Prostate gland (tissue), 2 donors: ENCODE measurements at regions not wholly inside any gene's neighbourhood (a gene's known extent, or its start where the extent isn't known, plus 50 kb on each side); places are given as distances from the start of the nearest gene placed in this dataset.

Experiments
- POLR2A ChIP-seq: fragments of 450-650 bp; IDR thresholded peaks from one replicate; pipeline ENCODE4 v1.6.1; 2016; ENCODE audit warnings: antibody characterized with exemption, mild to moderate bottlenecking
- TF ChIP-seq, protein P1 (sequence below), 4 experiments: fragments of 200-600 bp in 2 of 4; fragments of 450-650 bp in 2 of 4; sonication (generic) in 2 of 4; IDR thresholded peaks; 1 replicate in 3 of 4; 2 replicates in 1 of 4; pipeline ENCODE4 v1.5.1; 2016 to 2019; ENCODE audit warnings: antibody characterized with exemption in 4 of 4, mild to moderate bottlenecking in 2 of 4, moderate library complexity in 2 of 4

GRCh38 chr13:107351305-107351704 is 783.4 kb upstream of the ARGLU1 start:
- TF ChIP-seq, protein P1, sequence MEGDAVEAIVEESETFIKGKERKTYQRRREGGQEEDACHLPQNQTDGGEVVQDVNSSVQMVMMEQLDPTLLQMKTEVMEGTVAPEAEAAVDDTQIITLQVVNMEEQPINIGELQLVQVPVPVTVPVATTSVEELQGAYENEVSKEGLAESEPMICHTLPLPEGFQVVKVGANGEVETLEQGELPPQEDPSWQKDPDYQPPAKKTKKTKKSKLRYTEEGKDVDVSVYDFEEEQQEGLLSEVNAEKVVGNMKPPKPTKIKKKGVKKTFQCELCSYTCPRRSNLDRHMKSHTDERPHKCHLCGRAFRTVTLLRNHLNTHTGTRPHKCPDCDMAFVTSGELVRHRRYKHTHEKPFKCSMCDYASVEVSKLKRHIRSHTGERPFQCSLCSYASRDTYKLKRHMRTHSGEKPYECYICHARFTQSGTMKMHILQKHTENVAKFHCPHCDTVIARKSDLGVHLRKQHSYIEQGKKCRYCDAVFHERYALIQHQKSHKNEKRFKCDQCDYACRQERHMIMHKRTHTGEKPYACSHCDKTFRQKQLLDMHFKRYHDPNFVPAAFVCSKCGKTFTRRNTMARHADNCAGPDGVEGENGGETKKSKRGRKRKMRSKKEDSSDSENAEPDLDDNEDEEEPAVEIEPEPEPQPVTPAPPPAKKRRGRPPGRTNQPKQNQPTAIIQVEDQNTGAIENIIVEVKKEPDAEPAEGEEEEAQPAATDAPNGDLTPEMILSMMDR (IDR thresholded peaks at IDR 0.05) = no peak
- no peak for TF ChIP-seq POLR2A
